AG10803 (cell line): ENCODE measurements at regions not wholly inside any gene's neighbourhood (a gene's known extent, or its start where the extent isn't known, plus 50 kb on each side); places are given as distances from the start of the nearest gene placed in this dataset.
"Not testable (repeated sequence)": the region's sequence is repeated elsewhere in the genome, so short reads cannot be mapped to it uniquely, and the experiment has no call there.

ENCODE experiments used
- DNase-seq: peaks from one replicate; pipeline ENCODE4 v3.0.0; 2010; ENCODE audit warnings: low read depth
- H3K4me3 ChIP-seq: 2 replicates; pipeline ENCODE4 v1.5.1; 2011; ENCODE audit warnings: mild to moderate bottlenecking, low read length, control low read depth
- TF ChIP-seq, protein P1 (sequence below): conservative IDR thresholded peaks from 2 replicates; pipeline ENCODE4 v1.5.1; 2011; ENCODE audit warnings: mild to moderate bottlenecking, low read length, control low read depth, inconsistent platforms

- H3K4me3 ChIP-seq, result no peak overlapping the region
- DNase-seq, result no peak
- TF ChIP-seq, protein P1, sequence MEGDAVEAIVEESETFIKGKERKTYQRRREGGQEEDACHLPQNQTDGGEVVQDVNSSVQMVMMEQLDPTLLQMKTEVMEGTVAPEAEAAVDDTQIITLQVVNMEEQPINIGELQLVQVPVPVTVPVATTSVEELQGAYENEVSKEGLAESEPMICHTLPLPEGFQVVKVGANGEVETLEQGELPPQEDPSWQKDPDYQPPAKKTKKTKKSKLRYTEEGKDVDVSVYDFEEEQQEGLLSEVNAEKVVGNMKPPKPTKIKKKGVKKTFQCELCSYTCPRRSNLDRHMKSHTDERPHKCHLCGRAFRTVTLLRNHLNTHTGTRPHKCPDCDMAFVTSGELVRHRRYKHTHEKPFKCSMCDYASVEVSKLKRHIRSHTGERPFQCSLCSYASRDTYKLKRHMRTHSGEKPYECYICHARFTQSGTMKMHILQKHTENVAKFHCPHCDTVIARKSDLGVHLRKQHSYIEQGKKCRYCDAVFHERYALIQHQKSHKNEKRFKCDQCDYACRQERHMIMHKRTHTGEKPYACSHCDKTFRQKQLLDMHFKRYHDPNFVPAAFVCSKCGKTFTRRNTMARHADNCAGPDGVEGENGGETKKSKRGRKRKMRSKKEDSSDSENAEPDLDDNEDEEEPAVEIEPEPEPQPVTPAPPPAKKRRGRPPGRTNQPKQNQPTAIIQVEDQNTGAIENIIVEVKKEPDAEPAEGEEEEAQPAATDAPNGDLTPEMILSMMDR, result no peak
Measured at GRCh38 chr7:3146571-3147226, 103.0 kb upstream of the CARD11 start.

DNA sequence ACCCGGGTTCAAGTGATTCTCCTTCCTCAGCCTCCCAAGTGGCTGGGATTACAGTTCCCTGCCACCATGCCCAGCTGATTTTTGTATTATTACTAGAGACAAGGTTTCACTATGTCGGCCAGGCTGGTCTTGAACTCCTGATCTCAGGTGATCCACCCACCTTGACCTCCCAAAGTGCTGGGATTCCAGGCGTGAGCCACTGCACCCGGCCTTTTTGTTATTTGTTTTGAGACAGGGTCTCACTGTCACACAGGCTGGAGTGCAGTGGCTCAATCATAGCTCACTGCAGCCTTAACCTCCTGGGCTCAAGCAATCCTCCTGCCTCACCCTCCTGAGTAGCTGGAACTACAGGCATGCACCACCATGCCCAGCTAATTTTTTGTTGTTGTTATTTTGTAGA, 104.8 kb upstream of the CARD11 start:
- H3K4me3 ChIP-seq, DNase-seq: not testable (repeated sequence)

- H3K4me3 ChIP-seq, result no peak overlapping the region
- DNase-seq, result no peak
- TF ChIP-seq, protein P1, result no peak
Measured at GRCh38 chr7:3149231-3149995, 105.7 kb upstream of the CARD11 start.

- H3K4me3 ChIP-seq, result no peak overlapping the region
- DNase-seq, result no peak
Measured at GRCh38 chr7:3150027-3150426, 106.4 kb upstream of the CARD11 start.

DNA sequence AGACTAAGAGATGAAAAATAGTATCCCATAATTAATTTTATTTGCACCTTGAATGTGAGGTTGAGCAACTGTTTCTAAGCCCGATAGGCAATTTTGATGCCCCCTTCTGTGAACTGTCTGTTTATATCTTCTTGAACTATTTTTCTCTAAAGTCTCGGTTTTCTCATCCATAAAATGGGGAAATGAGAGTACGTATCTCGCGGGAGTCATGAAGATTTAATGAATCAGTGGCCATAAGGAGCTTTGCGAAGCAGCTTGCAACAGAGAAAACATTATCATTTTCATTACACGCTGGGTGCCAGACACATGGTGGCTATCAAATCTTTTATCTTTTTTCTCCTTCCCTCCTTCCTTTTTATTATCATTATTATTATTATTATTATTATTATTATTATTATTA, 108.1 kb upstream of the CARD11 start:
- TF ChIP-seq, protein P1, result no peak
- DNase-seq, result no peak
- no peak overlapping the region for H3K4me3 ChIP-seq

More at GRCh38 chr7:3150027-3150426, 106.4 kb upstream of the CARD11 start:
- TF ChIP-seq, protein P1, result no peak

DNA sequence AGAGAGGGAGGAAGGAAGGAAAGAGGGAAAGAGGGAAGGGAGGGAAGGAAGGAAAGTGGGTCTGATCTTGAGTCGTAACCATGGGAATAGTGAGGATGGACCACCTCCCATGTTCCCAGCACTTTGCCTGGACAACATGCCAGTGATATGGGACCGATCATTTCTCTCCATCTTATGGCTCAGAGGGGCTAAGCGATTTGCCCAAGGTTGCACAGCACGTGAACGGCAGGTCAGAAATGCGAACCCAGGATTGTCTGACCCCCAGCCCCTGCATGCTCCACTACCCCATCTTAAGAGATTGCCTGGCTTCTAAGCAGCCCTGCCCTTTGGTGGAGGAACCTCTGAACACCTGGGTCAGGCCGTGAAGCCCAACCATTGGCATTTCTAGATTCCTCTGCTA, 109.0 kb upstream of the CARD11 start:
- TF ChIP-seq, protein P1, result no peak
- no peak for DNase-seq
- H3K4me3 ChIP-seq, result no peak overlapping the region

DNA sequence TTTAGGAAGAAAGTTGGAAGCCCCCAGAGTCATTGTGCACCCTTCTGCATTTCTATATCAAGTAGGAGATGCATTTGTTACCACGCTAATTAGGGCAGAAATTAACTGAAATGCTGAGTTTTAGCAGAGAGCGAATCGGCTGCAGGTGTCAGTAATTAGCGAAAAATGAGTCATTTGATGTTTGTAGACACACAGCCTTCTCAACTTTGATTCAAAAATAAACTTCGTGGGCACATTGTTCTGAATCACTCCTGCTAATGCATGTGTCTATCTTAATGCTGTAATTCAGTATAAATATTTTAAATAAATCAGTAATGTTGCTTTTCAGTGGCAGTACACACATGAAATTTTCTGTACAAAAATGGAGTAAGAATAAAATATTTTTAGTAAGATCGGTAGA, 109.5 kb upstream of the CARD11 start:
- TF ChIP-seq, protein P1, result no peak
- H3K4me3 ChIP-seq, result no peak overlapping the region
- no peak for DNase-seq
